Left forelimb (tissue), 1 donor: ENCODE measurements at regions not wholly inside any gene's neighbourhood (a gene's known extent, or its start where the extent isn't known, plus 50 kb on each side); places are given as distances from the start of the nearest gene placed in this dataset.

ENCODE experiments used
- DNase-seq: peaks from one replicate; pipeline ENCODE4 v3.0.0-alpha.2; 2018; ENCODE audit warnings: low spot score

- DNase-seq = no peak
These were observed 770.5 kb downstream of the MED13L start for GRCh38 chr12:115506822-115507559.

- no peak for DNase-seq
These were observed 772.9 kb downstream of the MED13L start for GRCh38 chr12:115504306-115505290.

GRCh38 chr12:115500872-115501271, 776.6 kb downstream of the MED13L start:
- no peak for DNase-seq

- DNase-seq = no peak
These were observed 782.2 kb downstream of the MED13L start for GRCh38 chr12:115495300-115495699.

- no peak for DNase-seq
These were observed 784.9 kb downstream of the MED13L start for GRCh38 chr12:115492553-115492952.

GRCh38 chr12:115491511-115492250, 785.8 kb downstream of the MED13L start:
- DNase-seq = no peak

- DNase-seq = no peak
These were observed 788.2 kb downstream of the MED13L start for GRCh38 chr12:115489253-115489652.

- no peak for DNase-seq
These were observed 791.5 kb downstream of the MED13L start for GRCh38 chr12:115485967-115486366.

- no peak for DNase-seq
These were observed 792.0 kb downstream of the MED13L start for GRCh38 chr12:115485503-115485902.

GRCh38 chr12:115482943-115483342, 794.5 kb downstream of the MED13L start:
- no peak for DNase-seq

GRCh38 chr12:115481141-115481540, 796.4 kb downstream of the MED13L start:
- no peak for DNase-seq

- no peak for DNase-seq
These were observed 794.5 kb upstream of the TBX3 start for GRCh38 chr12:115478505-115478904.

GRCh38 chr12:115474539-115475353, 790.8 kb upstream of the TBX3 start:
- DNase-seq = no peak

- DNase-seq = no peak
These were observed 789.4 kb upstream of the TBX3 start for GRCh38 chr12:115473257-115473956.

- no peak for DNase-seq
These were observed 788.9 kb upstream of the TBX3 start for GRCh38 chr12:115472852-115473251.

GRCh38 chr12:115470977-115471376, 787.0 kb upstream of the TBX3 start:
- no peak for DNase-seq

- no peak for DNase-seq
These were observed 786.6 kb upstream of the TBX3 start for GRCh38 chr12:115470526-115470925.

- no peak for DNase-seq
These were observed 784.1 kb upstream of the TBX3 start for GRCh38 chr12:115468087-115468510.

GRCh38 chr12:115467531-115467930, 783.6 kb upstream of the TBX3 start:
- DNase-seq = no peak

GRCh38 chr12:115466076-115466475, 782.1 kb upstream of the TBX3 start:
- DNase-seq = no peak

GRCh38 chr12:115464661-115465060, 780.7 kb upstream of the TBX3 start:
- no peak for DNase-seq
